ENCODE measurements at regions not wholly inside any gene's neighbourhood (a gene's known extent, or its start where the extent isn't known, plus 50 kb on each side); places are given as distances from the start of the nearest gene placed in this dataset.

- no peak for TF ChIP-seq CTCF (IDR thresholded peaks at IDR 0.05)
- no peak for TF ChIP-seq POLR2A (IDR thresholded peaks at IDR 0.05)
These were observed 54.9 kb upstream of the PNRC1 start for GRCh38 chr6:89025633-89026032.

Data from Peyer's patch (tissue), 4 donors.